HG03045 (cell line): ENCODE measurements at regions not wholly inside any gene's neighbourhood (a gene's known extent, or its start where the extent isn't known, plus 50 kb on each side); places are given as distances from the start of the nearest gene placed in this dataset.
"Not testable (repeated sequence)": the region's sequence is repeated elsewhere in the genome, so short reads cannot be mapped to it uniquely, and the experiment has no call there.

Experiments
- ATAC-seq: cut with Tn5 transposase; IDR thresholded peaks from one replicate; pipeline ENCODE4 v1.9.1; 2021; ENCODE audit warnings: mild to moderate bottlenecking, moderate library complexity; ENCODE audit not compliant: unreplicated experiment

GRCh38 chr5:125691738-125692530 is 731.3 kb upstream of the GRAMD2B start:
- not testable (repeated sequence) for ATAC-seq

GRCh38 chr5:125695996-125696655 is 727.1 kb upstream of the GRAMD2B start:
- ATAC-seq: no peak

GRCh38 chr5:125696762-125697161 is 726.4 kb upstream of the GRAMD2B start:
- no peak for ATAC-seq

GRCh38 chr5:125698420-125698819 is 724.8 kb upstream of the GRAMD2B start:
- no peak for ATAC-seq

- ATAC-seq: no peak
Measured at GRCh38 chr5:125699860-125700259, 723.3 kb upstream of the GRAMD2B start.

- ATAC-seq: no peak
Measured at GRCh38 chr5:125700380-125700861, 722.8 kb upstream of the GRAMD2B start.

- ATAC-seq: no peak
Measured at GRCh38 chr5:125703616-125704015, 719.6 kb upstream of the GRAMD2B start.

GRCh38 chr5:125704888-125705287 is 718.3 kb upstream of the GRAMD2B start:
- no peak for ATAC-seq

GRCh38 chr5:125708583-125708982 is 714.6 kb upstream of the GRAMD2B start:
- no peak for ATAC-seq

- no peak for ATAC-seq
Measured at GRCh38 chr5:125710745-125711144, 712.5 kb upstream of the GRAMD2B start.

GRCh38 chr5:125712397-125712796 is 710.8 kb upstream of the GRAMD2B start:
- no peak for ATAC-seq

- ATAC-seq: no peak
Measured at GRCh38 chr5:125713109-125713805, 710.0 kb upstream of the GRAMD2B start.

- ATAC-seq: no peak
Measured at GRCh38 chr5:125715216-125715615, 708.0 kb upstream of the GRAMD2B start.

GRCh38 chr5:125717209-125717608 is 706.0 kb upstream of the GRAMD2B start:
- ATAC-seq: no peak

GRCh38 chr5:125719681-125720347 is 703.4 kb upstream of the GRAMD2B start:
- no peak for ATAC-seq

GRCh38 chr5:125720348-125720685 is 702.9 kb upstream of the GRAMD2B start:
- ATAC-seq: no peak

GRCh38 chr5:125720721-125721120 is 702.5 kb upstream of the GRAMD2B start:
- ATAC-seq: no peak

- no peak for ATAC-seq
Measured at GRCh38 chr5:125722550-125722949, 700.7 kb upstream of the GRAMD2B start.

GRCh38 chr5:125725691-125726090 is 697.5 kb upstream of the GRAMD2B start:
- no peak for ATAC-seq

GRCh38 chr5:125743939-125744338 is 679.3 kb upstream of the GRAMD2B start:
- ATAC-seq: no peak

- no peak for ATAC-seq
Measured at GRCh38 chr5:125746917-125747316, 676.3 kb upstream of the GRAMD2B start.
